ENCODE measurements at regions not wholly inside any gene's neighbourhood (a gene's known extent, or its start where the extent isn't known, plus 50 kb on each side); places are given as distances from the start of the nearest gene placed in this dataset.

GRCh38 chr7:31421607-31422006 is 81.1 kb upstream of the NEUROD6 start:
- no peak for DNase-seq
- no peaks in the 10 kb centered on the region for H3K27me3 Mint-ChIP-seq (ENCODE audit: unreplicated experiment)
- no peak for TF ChIP-seq CTCF (IDR thresholded peaks at IDR 0.05; ENCODE audit: partially characterized antibody, unreplicated experiment)
- no peaks in the 10 kb centered on the region for H3K9me3 Mint-ChIP-seq (ENCODE audit: unreplicated experiment)
- no peak overlapping the region for H3K4me3 Mint-ChIP-seq (ENCODE audit: unreplicated experiment)
- no peaks in the 10 kb centered on the region for H3K36me3 Mint-ChIP-seq (ENCODE audit: unreplicated experiment)
- H3K4me1 Mint-ChIP-seq (ENCODE audit: low read depth, unreplicated experiment), result no peaks in the 10 kb centered on the region
- no peak overlapping the region for H3K27ac Mint-ChIP-seq (ENCODE audit: unreplicated experiment)

GRCh38 chr7:31423994-31424393 is 83.5 kb upstream of the NEUROD6 start:
- no peaks in the 10 kb centered on the region for H3K27me3 Mint-ChIP-seq (ENCODE audit: unreplicated experiment)
- H3K9me3 Mint-ChIP-seq (ENCODE audit: unreplicated experiment), result no peaks in the 10 kb centered on the region
- H3K4me1 Mint-ChIP-seq (ENCODE audit: low read depth, unreplicated experiment), result no peaks in the 10 kb centered on the region
- TF ChIP-seq CTCF (IDR thresholded peaks at IDR 0.05; ENCODE audit: partially characterized antibody, unreplicated experiment), result no peak
- no peak overlapping the region for H3K4me3 Mint-ChIP-seq (ENCODE audit: unreplicated experiment)
- no peak overlapping the region for H3K27ac Mint-ChIP-seq (ENCODE audit: unreplicated experiment)
- H3K36me3 Mint-ChIP-seq (ENCODE audit: unreplicated experiment), result no peaks in the 10 kb centered on the region
- DNase-seq, result no peak

DNA sequence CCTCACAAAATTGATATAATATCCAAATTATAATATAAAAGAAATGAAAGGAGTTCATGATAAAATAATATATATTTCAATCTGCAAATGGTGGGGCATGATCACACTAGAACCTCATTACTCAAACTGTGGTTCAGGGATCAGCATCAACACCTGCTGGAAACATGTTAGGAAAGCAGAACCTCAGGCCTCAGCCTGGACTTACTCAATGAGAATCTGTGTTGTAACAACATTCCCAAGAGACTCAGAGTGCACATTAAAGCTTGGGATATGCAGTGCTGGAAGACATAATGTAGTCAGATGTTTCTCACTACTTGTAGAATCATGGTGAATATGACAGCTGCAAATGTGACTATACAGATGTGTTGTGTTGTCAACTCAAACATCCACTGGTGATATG is 81.7 kb upstream of the ITPRID1 start:
- Mint-ChIP-seq H3K4me3 (ENCODE audit: unreplicated experiment) (no peak overlapping the region), H3K27me3 (ENCODE audit: unreplicated experiment) (no peaks in the 10 kb centered on the region), H3K36me3 (ENCODE audit: unreplicated experiment) (no peaks in the 10 kb centered on the region), H3K9me3 (ENCODE audit: unreplicated experiment) (no peaks in the 10 kb centered on the region), H3K27ac (ENCODE audit: unreplicated experiment) (no peak overlapping the region), H3K4me1 (ENCODE audit: low read depth, unreplicated experiment) (peaks cover 8% of the 10 kb centered on the region)
- no peak for DNase-seq
- no peak for TF ChIP-seq CTCF (IDR thresholded peaks at IDR 0.05; ENCODE audit: partially characterized antibody, unreplicated experiment)

- Mint-ChIP-seq H3K9me3 (ENCODE audit: unreplicated experiment) (no peaks in the 10 kb centered on the region), H3K27ac (ENCODE audit: unreplicated experiment) (no peak overlapping the region), H3K27me3 (ENCODE audit: unreplicated experiment) (no peaks in the 10 kb centered on the region), H3K4me1 (ENCODE audit: low read depth, unreplicated experiment) (peaks cover 8% of the 10 kb centered on the region), H3K4me3 (ENCODE audit: unreplicated experiment) (no peak overlapping the region), H3K36me3 (ENCODE audit: unreplicated experiment) (no peaks in the 10 kb centered on the region)
- no peak for DNase-seq
- TF ChIP-seq CTCF (IDR thresholded peaks at IDR 0.05; ENCODE audit: partially characterized antibody, unreplicated experiment), result no peak
Measured at GRCh38 chr7:31432836-31433340, 81.0 kb upstream of the ITPRID1 start.

GRCh38 chr7:31437250-31437865 is 76.5 kb upstream of the ITPRID1 start:
- no peaks in the 10 kb centered on the region for H3K27me3 Mint-ChIP-seq (ENCODE audit: unreplicated experiment)
- no peak overlapping the region for H3K4me3 Mint-ChIP-seq (ENCODE audit: unreplicated experiment)
- no peak for DNase-seq
- H3K4me1 Mint-ChIP-seq (ENCODE audit: low read depth, unreplicated experiment), result peaks cover 8% of the 10 kb centered on the region
- H3K36me3 Mint-ChIP-seq (ENCODE audit: unreplicated experiment), result no peaks in the 10 kb centered on the region
- no peak overlapping the region for H3K27ac Mint-ChIP-seq (ENCODE audit: unreplicated experiment)
- no peak for TF ChIP-seq CTCF (IDR thresholded peaks at IDR 0.05; ENCODE audit: partially characterized antibody, unreplicated experiment)
- peaks cover 1% of the 10 kb centered on the region for H3K9me3 Mint-ChIP-seq (ENCODE audit: unreplicated experiment)
